T-helper 1 cell (primary cell): ENCODE measurements at regions not wholly inside any gene's neighbourhood (a gene's known extent, or its start where the extent isn't known, plus 50 kb on each side); places are given as distances from the start of the nearest gene placed in this dataset.

Experiments
- DNase-seq, 5 donors: peaks; one replicate each; pipeline ENCODE4 v3.0.0-alpha.2; 2012 to 2020

- no peak for DNase-seq
These were observed 53.1 kb upstream of the TMEM72 start for GRCh38 chr10:44858017-44858371.

- no peak for DNase-seq
These were observed 52.1 kb upstream of the TMEM72 start for GRCh38 chr10:44858988-44859387.

- DNase-seq: no peak
These were observed 51.4 kb upstream of the TMEM72 start for GRCh38 chr10:44859546-44860285.

GRCh38 chr10:44860811-44861736, 50.1 kb upstream of the TMEM72 start:
- DNase-seq: no peak
